ENCODE measurements at regions not wholly inside any gene's neighbourhood (a gene's known extent, or its start where the extent isn't known, plus 50 kb on each side); places are given as distances from the start of the nearest gene placed in this dataset.
A peak's percentile ranks its signal among the peaks of the same experiment; 100 is the strongest.

GRCh38 chr13:71240911-71241310 lies 626.1 kb downstream of the DACH1 start:
- peak; percentile 41 for TF ChIP-seq CTCF (conservative IDR thresholded peaks at IDR 0.05; ENCODE audit: low read length)
- TF ChIP-seq EZH2phosphoT487 (IDR thresholded peaks at IDR 0.05; ENCODE audit: borderline replicate concordance), result no peak

Measured in Loucy (cell line).